Vagina (tissue), 2 donors: ENCODE measurements at regions not wholly inside any gene's neighbourhood (a gene's known extent, or its start where the extent isn't known, plus 50 kb on each side); places are given as distances from the start of the nearest gene placed in this dataset.

Experiments used
- POLR2A ChIP-seq, 2 donors: fragments of 450-650 bp; IDR thresholded peaks; one replicate each; pipeline ENCODE4 v1.6.1; 2017; ENCODE audit warnings: antibody characterized with exemption in 2 of 2, mild to moderate bottlenecking in 2 of 2, moderate library complexity in 2 of 2
- POLR2AphosphoS5 ChIP-seq, 2 donors: sonication (generic); formaldehyde crosslinking; IDR thresholded peaks; one replicate each; pipeline ENCODE4 v1.9.0; 2017; ENCODE audit warnings: antibody characterized with exemption in 2 of 2, mild to moderate bottlenecking in 2 of 2, low read depth in 1 of 2; ENCODE audit not compliant: insufficient read depth in 1 of 2
- TF ChIP-seq, protein P1 (sequence below), 3 experiments: fragments of 450-650 bp in 2 of 3; fragments of 200-600 bp in 1 of 3; sonication (generic) in 1 of 3; IDR thresholded peaks; one replicate each; pipeline ENCODE4 v1.5.1; 2017 to 2019; ENCODE audit warnings: antibody characterized with exemption in 3 of 3, mild to moderate bottlenecking in 2 of 3, moderate library complexity in 2 of 3

DNA sequence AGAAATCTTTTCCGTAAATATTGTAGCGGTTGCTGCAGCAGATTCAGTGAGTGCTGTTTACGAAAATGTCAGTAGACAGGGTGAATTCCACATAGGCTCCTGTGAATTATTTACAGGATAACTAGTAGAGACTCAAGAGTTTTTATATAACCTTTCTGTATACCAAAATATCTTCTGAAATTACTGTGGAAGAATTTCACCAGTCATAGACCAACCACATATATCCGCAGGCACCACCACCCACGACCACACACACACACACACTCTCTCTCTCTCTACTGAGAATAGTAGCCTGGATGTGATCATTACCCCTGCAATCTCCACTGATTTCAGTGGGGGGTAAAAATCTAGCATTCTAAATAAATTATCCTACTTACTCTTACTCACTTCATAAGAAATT is 341.8 kb downstream of the RBM43 start:
- no peak for TF ChIP-seq POLR2AphosphoS5 (IDR thresholded peaks at IDR 0.05; ENCODE audit: insufficient read depth in 1 of 2, low read depth in 1 of 2)
- no peak for TF ChIP-seq POLR2A (IDR thresholded peaks at IDR 0.05)
- TF ChIP-seq, protein P1, sequence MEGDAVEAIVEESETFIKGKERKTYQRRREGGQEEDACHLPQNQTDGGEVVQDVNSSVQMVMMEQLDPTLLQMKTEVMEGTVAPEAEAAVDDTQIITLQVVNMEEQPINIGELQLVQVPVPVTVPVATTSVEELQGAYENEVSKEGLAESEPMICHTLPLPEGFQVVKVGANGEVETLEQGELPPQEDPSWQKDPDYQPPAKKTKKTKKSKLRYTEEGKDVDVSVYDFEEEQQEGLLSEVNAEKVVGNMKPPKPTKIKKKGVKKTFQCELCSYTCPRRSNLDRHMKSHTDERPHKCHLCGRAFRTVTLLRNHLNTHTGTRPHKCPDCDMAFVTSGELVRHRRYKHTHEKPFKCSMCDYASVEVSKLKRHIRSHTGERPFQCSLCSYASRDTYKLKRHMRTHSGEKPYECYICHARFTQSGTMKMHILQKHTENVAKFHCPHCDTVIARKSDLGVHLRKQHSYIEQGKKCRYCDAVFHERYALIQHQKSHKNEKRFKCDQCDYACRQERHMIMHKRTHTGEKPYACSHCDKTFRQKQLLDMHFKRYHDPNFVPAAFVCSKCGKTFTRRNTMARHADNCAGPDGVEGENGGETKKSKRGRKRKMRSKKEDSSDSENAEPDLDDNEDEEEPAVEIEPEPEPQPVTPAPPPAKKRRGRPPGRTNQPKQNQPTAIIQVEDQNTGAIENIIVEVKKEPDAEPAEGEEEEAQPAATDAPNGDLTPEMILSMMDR (IDR thresholded peaks at IDR 0.05), result no peak
